Liver (tissue), 3 donors: ENCODE measurements at regions not wholly inside any gene's neighbourhood (a gene's known extent, or its start where the extent isn't known, plus 50 kb on each side); places are given as distances from the start of the nearest gene placed in this dataset.

Experiments
- ATF3 ChIP-seq: IDR thresholded peaks from 2 replicates; pipeline ENCODE4 v1.6.1; 2016; ENCODE audit warnings: antibody characterized with exemption
- MAX ChIP-seq: IDR thresholded peaks from 2 replicates; pipeline ENCODE4 v1.6.1; 2016; ENCODE audit warnings: antibody characterized with exemption
- YY1 ChIP-seq: IDR thresholded peaks from 2 replicates; pipeline ENCODE4 v1.6.1; 2016; ENCODE audit warnings: antibody characterized with exemption, mild to moderate bottlenecking
- ZBTB33 ChIP-seq: IDR thresholded peaks from 2 replicates; pipeline ENCODE4 v1.6.1; 2016; ENCODE audit warnings: antibody characterized with exemption
- TF ChIP-seq, protein P1 (sequence below): fragments of 150-350 bp; IDR thresholded peaks from 2 replicates; pipeline ENCODE4 v1.5.1; 2017; ENCODE audit warnings: improper control_type of control experiment, low read depth, low read length; ENCODE audit not compliant: missing input control
- donor health status: healthy.
- donor health status: healthy.

DNA sequence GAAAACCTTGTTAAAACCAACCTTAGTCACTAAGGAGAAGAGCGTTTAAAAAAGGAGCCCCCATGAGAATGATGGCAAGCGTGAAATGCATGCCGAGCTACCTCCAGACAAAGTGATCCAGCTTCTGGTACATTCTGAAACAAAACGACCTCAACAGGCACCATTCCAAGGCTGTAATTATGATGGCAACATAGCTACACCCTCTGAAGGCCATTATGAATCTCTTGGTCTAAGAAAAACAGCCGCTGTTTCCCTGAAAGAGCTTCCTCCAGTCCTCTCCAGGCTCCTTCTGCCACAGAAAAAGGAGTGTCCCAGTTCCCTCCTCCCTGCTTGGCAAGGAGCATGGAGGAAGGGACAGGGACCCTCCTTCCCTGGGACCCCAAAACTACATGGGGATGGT lies 50.0 kb upstream of the ABLIM1 start:
- TF ChIP-seq, protein P1, sequence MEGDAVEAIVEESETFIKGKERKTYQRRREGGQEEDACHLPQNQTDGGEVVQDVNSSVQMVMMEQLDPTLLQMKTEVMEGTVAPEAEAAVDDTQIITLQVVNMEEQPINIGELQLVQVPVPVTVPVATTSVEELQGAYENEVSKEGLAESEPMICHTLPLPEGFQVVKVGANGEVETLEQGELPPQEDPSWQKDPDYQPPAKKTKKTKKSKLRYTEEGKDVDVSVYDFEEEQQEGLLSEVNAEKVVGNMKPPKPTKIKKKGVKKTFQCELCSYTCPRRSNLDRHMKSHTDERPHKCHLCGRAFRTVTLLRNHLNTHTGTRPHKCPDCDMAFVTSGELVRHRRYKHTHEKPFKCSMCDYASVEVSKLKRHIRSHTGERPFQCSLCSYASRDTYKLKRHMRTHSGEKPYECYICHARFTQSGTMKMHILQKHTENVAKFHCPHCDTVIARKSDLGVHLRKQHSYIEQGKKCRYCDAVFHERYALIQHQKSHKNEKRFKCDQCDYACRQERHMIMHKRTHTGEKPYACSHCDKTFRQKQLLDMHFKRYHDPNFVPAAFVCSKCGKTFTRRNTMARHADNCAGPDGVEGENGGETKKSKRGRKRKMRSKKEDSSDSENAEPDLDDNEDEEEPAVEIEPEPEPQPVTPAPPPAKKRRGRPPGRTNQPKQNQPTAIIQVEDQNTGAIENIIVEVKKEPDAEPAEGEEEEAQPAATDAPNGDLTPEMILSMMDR, result no peak
- no peak for TF ChIP-seq MAX
- no peak for TF ChIP-seq ZBTB33
- TF ChIP-seq ATF3, result no peak
- no peak for TF ChIP-seq YY1
